Activated B cell treated with CpG ODN at 0.5 μM for 24 hours (primary cell): ENCODE measurements at regions not wholly inside any gene's neighbourhood (a gene's known extent, or its start where the extent isn't known, plus 50 kb on each side); places are given as distances from the start of the nearest gene placed in this dataset.

Experiments
- ATAC-seq: fragments of 200-7000 bp; cut with Tn5 transposase; one replicate; pipeline ENCODE4 v1.10.0; 2021; ENCODE audit warnings: low read depth, mild to moderate bottlenecking, moderate library complexity
- CTCF ChIA-PET: fragments of 350-600 bp; sonication (Branson Sonifier 250); formaldehyde crosslinking; loops from one replicate; lab custom pipeline; 2021; ENCODE audit warnings: antibody characterized with exemption; lab: Charles Lee
- POLR2A ChIA-PET: fragments of 350-600 bp; sonication (Branson Sonifier 250); formaldehyde crosslinking; loops from one replicate; lab custom pipeline; 2021; ENCODE audit warnings: antibody characterized with exemption; lab: Charles Lee
- DNase-seq: peaks from one replicate; pipeline ENCODE4 v3.0.0; 2022
- H3K27ac Mint-ChIP-seq: one replicate; pipeline ENCODE4 v1.8.0; 2020; ENCODE audit warnings: mixed read lengths
- H3K27me3 Mint-ChIP-seq: one replicate; pipeline ENCODE4 v1.8.0; 2021; ENCODE audit warnings: mixed read lengths
- H3K36me3 Mint-ChIP-seq: one replicate; pipeline ENCODE4 v1.8.0; 2021; ENCODE audit warnings: low read depth, mixed read lengths
- H3K4me1 Mint-ChIP-seq: one replicate; pipeline ENCODE4 v1.8.0; 2021; ENCODE audit warnings: mixed read lengths
- H3K4me3 Mint-ChIP-seq: one replicate; pipeline ENCODE4 v1.8.0; 2020; ENCODE audit warnings: mild to moderate bottlenecking, mixed read lengths
- H3K9me3 Mint-ChIP-seq: one replicate; pipeline ENCODE4 v1.8.0; 2020; ENCODE audit warnings: mixed read lengths
- intact Hi-C: fragments of 100-400 bp; cut with micrococcal nuclease; formaldehyde crosslinking; loops from one replicate; pipeline ENCODE4 v1.15.1; 2024
- TF ChIP-seq, protein P1 (sequence below): fragments of 200-600 bp; IDR thresholded peaks from one replicate; pipeline ENCODE4 v1.8.0; 2022; ENCODE audit warnings: antibody characterized with exemption, mild to moderate bottlenecking

DNA sequence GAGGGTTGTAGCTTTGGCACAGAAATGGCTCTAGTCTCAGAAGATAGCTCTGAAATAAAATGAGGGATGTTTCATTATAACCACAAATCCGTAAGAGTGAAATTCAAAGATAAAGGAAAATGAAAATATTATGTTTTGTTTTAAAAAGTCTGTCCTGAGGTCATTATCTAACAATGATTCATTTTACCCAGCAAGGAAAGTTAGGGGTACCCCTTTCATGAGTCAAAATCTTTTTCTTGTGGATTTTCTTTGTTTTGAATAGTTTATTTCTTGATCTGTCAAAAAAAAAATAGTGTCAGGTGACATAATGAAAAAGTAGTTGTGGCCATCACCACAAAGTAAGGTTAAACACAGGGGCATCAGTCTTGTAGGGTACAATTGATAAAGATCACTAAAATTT, 59.7 kb upstream of the MYB start:
- Mint-ChIP-seq H3K4me3 (no peak overlapping the region), H3K27me3 (peaks cover under 1% of the 10 kb centered on the region), H3K4me1 (peaks cover 4% of the 10 kb centered on the region), H3K9me3 (no peaks in the 10 kb centered on the region), H3K36me3 (no peaks in the 10 kb centered on the region), H3K27ac (no peak overlapping the region)
- POLR2A ChIA-PET = no interaction called here
- intact Hi-C loops = no loop called here
- TF ChIP-seq, protein P1, sequence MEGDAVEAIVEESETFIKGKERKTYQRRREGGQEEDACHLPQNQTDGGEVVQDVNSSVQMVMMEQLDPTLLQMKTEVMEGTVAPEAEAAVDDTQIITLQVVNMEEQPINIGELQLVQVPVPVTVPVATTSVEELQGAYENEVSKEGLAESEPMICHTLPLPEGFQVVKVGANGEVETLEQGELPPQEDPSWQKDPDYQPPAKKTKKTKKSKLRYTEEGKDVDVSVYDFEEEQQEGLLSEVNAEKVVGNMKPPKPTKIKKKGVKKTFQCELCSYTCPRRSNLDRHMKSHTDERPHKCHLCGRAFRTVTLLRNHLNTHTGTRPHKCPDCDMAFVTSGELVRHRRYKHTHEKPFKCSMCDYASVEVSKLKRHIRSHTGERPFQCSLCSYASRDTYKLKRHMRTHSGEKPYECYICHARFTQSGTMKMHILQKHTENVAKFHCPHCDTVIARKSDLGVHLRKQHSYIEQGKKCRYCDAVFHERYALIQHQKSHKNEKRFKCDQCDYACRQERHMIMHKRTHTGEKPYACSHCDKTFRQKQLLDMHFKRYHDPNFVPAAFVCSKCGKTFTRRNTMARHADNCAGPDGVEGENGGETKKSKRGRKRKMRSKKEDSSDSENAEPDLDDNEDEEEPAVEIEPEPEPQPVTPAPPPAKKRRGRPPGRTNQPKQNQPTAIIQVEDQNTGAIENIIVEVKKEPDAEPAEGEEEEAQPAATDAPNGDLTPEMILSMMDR = no peak
- DNase-seq (no peak), ATAC-seq (no peak)
- CTCF ChIA-PET = no interaction called here

DNA sequence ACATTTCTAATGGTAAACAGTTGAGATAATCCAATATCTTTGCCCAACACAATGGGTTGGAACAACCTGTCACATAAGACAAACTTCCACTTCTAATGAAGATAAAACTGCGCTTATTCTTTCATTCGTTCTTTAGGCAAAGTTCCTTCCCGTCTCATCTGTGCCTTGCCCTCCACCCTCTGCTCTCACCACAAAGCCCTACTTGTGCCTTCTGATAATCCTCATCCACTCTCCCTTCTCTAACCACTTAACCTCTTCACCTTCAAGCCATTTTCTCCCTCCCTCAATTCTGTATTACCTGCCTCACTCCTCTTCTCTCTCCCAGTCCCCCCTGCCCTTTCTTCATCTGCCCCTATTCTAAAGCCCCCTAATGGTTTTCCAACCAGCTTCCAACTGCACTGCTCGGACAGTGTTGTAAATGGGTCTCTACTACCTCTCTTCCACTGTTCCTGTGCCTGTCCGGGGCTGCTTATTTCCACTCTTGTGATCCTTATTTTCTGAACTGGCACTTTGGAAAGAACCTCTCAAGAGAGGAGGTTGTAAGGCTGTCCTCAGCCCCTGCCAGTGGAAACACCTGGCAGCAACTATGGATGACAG, 62.9 kb upstream of the MYB start:
- TF ChIP-seq, protein P1 = no peak
- POLR2A ChIA-PET = no interaction called here
- Mint-ChIP-seq H3K36me3 (no peaks in the 10 kb centered on the region), H3K27me3 (peaks cover 4% of the 10 kb centered on the region), H3K9me3 (no peaks in the 10 kb centered on the region), H3K27ac (no peak overlapping the region), H3K4me3 (no peak overlapping the region), H3K4me1 (peaks cover 23% of the 10 kb centered on the region)
- DNase-seq (no peak), ATAC-seq (no peak)
- CTCF ChIA-PET = no interaction called here
- intact Hi-C loops = no loop called here

DNA sequence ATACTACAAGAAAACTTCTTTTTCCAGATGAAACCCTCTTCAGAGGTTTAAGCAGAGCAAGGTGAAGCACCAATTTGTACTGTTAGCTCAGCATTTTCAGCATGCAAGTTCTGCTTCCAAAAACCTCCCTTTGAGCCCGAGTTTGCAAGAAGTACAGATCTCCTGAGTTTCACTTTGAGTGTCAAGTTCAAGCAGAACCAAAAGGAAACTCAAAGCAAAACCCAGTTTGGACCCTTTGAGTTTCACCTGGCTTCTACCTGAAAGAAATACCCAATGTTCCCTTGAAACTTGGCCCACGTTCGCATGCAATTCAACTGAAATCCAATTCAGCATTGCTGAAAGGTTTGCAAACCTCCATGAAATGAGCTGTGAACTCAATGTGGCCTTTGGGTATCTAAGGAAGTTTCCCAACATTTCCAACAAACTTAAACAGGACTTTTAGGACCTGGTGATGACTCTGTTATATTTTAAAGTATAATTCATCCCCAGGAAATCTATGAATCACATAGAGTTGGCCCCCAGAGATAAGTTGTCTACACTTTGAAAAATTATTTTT, 62.9 kb upstream of the HBS1L start:
- intact Hi-C loops = no loop called here
- H3K9me3 Mint-ChIP-seq = peaks cover 7% of the 10 kb centered on the region
- ATAC-seq = no peak
- ChIA-PET POLR2A (no interaction called here), CTCF (no interaction called here)
- peaks cover 9% of the 10 kb centered on the region for H3K27me3 Mint-ChIP-seq
- no peak for DNase-seq
- H3K4me3 Mint-ChIP-seq = no peak overlapping the region
- peaks cover 23% of the 10 kb centered on the region for H3K4me1 Mint-ChIP-seq
- H3K36me3 Mint-ChIP-seq = no peaks in the 10 kb centered on the region
- TF ChIP-seq, protein P1 = no peak
- H3K27ac Mint-ChIP-seq = no peak overlapping the region

DNA sequence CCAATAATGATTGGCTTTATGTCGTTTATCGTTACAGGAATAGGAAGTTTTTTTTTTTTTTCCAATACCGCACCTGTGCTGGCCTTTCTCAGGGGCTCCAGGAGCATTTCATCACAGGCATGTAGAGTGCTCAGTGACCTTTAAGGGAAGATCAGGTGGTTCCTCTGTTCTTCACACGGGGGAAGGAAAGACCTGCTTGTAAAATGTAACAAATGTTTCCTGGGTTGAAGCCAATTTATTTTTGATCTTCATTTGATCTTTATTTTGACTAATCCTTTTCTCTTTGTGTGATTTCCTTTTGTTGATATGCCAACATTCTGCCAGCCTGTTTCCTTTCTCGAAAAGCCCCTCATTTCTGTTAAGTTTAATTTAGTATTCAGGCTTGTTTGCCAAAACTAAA, 61.9 kb upstream of the HBS1L start:
- H3K36me3 Mint-ChIP-seq = no peaks in the 10 kb centered on the region
- H3K27ac Mint-ChIP-seq = no peak overlapping the region
- no peak overlapping the region for H3K4me3 Mint-ChIP-seq
- peaks cover 7% of the 10 kb centered on the region for H3K9me3 Mint-ChIP-seq
- peaks cover 9% of the 10 kb centered on the region for H3K27me3 Mint-ChIP-seq
- TF ChIP-seq, protein P1 = no peak
- POLR2A ChIA-PET = no interaction called here
- no peak for DNase-seq
- peaks cover 23% of the 10 kb centered on the region for H3K4me1 Mint-ChIP-seq
- CTCF ChIA-PET = no interaction called here
- intact Hi-C loops = no loop called here
- no peak for ATAC-seq

DNA sequence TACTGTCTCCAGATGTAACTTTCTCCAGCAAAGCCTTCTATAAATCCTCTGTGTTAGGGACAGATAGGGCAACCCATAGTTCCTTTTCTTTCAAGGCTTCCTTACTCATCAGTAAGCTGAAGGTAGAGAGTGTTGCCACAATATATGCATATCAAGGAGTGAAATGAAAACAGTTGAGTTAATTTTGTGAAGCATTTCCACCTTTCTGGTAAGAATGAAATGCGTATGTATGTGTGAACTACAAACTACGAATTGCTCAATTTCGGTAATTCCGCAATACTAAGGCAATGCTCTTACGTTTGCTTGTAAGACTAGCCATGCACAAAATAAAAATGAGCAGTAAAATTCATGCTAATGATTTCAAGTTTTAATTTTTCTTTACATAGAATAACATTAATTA, 61.2 kb upstream of the HBS1L start:
- H3K4me3 Mint-ChIP-seq = no peak overlapping the region
- DNase-seq (no peak), ATAC-seq (no peak)
- no peak overlapping the region for H3K27ac Mint-ChIP-seq
- CTCF ChIA-PET = no interaction called here
- H3K9me3 Mint-ChIP-seq = peaks cover 7% of the 10 kb centered on the region
- POLR2A ChIA-PET = interaction anchor here (2.2 kb wide), 1 partner anchor 61 kb away, joined by 6 read pairs; the partner anchor contains the start of gene HBS1L
- TF ChIP-seq, protein P1 = no peak
- intact Hi-C loops = no loop called here
- H3K36me3 Mint-ChIP-seq = no peaks in the 10 kb centered on the region
- peaks cover 23% of the 10 kb centered on the region for H3K4me1 Mint-ChIP-seq
- peaks cover 9% of the 10 kb centered on the region for H3K27me3 Mint-ChIP-seq
